Fibroblast of the aortic adventitia (primary cell): ENCODE measurements at regions not wholly inside any gene's neighbourhood (a gene's known extent, or its start where the extent isn't known, plus 50 kb on each side); places are given as distances from the start of the nearest gene placed in this dataset.

Source experiments
- DNase-seq: peaks from one replicate; pipeline ENCODE4 v3.0.0-alpha.2; 2010; ENCODE audit warnings: low read depth
- H3K4me3 ChIP-seq: 2 replicates; pipeline ENCODE4 v1.5.1; 2011; ENCODE audit warnings: low read depth, mild to moderate bottlenecking, control low read depth, low read length, moderate library complexity
- TF ChIP-seq, protein P1 (sequence below): IDR thresholded peaks from 2 replicates; pipeline ENCODE4 v1.5.1; 2011; ENCODE audit warnings: mild to moderate bottlenecking, low read length, control low read depth, inconsistent platforms; ENCODE audit not compliant: insufficient read depth

DNA sequence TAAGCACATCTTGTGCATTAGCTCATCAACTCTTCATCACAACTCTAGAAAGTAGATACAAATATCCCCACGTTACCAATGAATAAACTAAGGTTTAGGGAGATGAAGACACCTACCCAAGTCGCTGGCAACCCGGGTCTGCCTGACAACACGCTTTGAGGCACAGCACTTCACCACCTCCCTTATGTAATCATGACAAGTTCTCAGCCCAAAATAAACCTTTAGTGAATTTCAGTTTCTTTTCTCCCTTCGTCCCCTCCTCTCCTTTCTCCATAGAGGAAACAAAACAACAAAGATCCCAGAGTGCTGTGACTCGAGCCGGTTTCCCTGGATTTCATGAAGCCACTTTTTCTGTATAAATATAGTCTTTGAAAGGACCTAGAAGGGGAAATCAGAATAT is 105.4 kb downstream of the MAFB start:
- H3K4me3 ChIP-seq: no peak overlapping the region
- no peak for DNase-seq
- TF ChIP-seq, protein P1, sequence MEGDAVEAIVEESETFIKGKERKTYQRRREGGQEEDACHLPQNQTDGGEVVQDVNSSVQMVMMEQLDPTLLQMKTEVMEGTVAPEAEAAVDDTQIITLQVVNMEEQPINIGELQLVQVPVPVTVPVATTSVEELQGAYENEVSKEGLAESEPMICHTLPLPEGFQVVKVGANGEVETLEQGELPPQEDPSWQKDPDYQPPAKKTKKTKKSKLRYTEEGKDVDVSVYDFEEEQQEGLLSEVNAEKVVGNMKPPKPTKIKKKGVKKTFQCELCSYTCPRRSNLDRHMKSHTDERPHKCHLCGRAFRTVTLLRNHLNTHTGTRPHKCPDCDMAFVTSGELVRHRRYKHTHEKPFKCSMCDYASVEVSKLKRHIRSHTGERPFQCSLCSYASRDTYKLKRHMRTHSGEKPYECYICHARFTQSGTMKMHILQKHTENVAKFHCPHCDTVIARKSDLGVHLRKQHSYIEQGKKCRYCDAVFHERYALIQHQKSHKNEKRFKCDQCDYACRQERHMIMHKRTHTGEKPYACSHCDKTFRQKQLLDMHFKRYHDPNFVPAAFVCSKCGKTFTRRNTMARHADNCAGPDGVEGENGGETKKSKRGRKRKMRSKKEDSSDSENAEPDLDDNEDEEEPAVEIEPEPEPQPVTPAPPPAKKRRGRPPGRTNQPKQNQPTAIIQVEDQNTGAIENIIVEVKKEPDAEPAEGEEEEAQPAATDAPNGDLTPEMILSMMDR: no peak

DNA sequence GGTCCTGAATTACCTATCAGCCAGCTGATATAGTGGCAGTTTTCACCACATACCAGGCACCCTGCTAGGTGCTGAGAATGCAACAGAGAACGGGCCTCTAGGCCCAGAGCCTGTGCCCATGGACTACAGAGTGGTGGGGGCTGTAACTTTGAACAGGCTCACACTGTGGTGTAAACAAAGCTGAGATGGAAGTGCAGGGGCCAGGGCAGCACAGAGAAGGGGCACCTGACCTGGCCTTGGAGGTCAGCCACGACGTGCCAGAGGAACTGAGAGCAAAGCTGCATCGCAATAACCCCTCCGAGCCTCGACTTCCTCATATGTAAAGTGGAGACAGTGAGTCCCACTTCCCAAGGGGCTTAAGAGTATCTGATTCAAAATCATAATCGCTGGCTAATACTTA is 105.8 kb downstream of the MAFB start:
- no peak overlapping the region for H3K4me3 ChIP-seq
- TF ChIP-seq, protein P1: no peak
- DNase-seq: no peak

DNA sequence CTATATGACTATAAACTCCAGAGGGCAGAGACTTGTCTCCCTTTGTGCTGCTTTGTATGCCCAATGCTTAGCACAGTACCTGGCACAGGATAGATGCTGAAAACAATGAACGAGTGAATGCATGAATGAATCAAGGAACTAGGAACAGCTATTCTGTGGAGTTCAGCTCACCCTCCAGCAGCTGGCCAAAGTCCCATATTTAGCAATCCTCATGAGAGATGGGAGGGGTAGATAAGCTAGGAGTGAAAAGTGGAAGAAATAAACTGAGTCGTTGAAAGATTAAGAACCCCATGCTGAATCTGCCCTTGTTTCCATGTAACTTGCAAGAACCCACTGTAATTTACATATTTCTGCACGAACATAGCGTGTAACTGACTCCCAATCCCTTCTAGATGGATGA is 106.5 kb downstream of the MAFB start:
- DNase-seq: no peak
- H3K4me3 ChIP-seq: no peak overlapping the region
- TF ChIP-seq, protein P1: no peak

DNA sequence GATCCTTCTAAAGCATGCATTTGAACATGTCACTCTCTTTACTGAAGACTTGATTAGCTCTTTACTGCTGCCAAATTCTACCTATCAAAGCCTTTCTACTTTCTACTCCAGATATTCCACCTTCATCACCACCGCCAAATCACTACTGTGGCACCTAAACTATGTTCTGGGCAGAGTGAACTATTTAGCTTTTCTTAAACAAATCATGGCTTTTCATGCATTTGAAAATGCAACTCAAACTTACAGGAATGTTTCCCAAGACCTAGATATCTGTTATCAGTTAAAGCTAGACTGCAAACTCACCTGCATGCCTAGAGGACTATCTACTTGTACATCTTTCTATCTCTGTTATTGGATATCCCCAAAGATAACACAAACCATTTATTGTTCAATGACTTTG is 109.3 kb downstream of the MAFB start:
- H3K4me3 ChIP-seq: no peak overlapping the region
- TF ChIP-seq, protein P1: no peak
- DNase-seq: no peak

DNA sequence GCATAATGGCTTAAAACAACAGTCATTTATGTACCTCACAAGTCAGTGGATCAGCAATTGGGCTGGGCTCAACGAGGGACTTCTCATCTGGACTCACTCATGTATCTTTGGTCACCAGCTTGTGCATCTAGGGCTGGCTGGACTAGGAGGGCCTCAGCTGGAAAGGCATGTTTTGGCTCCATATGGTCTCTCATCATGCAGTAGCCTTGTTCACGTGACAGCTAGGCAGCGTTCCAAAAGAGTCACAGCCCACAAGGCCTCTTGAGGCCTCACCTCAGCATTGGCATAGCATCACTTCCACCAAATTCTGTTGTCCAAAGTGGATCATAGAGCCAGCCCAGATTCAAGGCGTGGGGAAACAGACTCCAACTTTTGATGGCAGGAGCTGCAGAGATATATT is 110.1 kb downstream of the MAFB start:
- H3K4me3 ChIP-seq: no peak overlapping the region
- TF ChIP-seq, protein P1: no peak
- no peak for DNase-seq

DNA sequence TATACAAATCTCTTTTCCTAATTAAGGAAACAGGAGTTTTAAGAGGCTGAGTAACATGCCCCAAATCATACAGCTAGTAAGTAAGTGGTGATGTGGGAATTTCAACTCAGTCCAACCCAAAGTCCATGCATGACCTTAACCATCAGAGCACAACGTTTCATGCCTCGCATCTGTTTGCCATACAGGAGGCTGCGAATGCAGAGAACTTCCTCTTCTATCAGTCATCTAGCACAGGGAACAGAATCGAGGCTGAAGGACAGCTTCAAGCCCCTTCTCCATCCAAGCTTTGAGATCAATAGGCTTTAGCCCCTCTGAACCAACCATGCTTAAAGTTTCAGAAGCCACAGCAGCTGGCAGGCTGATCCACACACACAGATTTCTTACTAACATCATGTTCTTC is 113.2 kb downstream of the MAFB start:
- TF ChIP-seq, protein P1: no peak
- DNase-seq: no peak
- H3K4me3 ChIP-seq: no peak overlapping the region

DNA sequence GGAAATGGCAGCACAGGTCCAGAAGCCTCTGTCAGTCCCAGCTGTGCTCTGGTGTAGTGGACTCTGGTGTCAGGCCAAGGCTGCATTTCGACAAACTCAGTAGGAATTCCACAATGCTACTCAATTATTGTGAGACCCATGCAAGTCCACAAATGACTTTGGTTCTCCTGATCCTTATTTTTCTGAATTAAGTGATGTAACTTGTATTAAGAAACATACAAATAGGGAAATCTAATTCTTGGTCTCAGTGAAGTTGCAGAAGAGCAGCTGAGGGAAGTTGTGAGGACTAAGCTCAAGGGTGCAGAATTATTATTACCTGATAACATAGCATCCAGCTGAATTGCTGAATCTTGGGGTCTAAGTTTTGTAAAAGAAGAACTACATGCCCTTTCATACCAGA is 116.8 kb downstream of the MAFB start:
- DNase-seq: no peak
- no peak overlapping the region for H3K4me3 ChIP-seq
- TF ChIP-seq, protein P1: no peak
